HG02610 (cell line): ENCODE measurements at regions not wholly inside any gene's neighbourhood (a gene's known extent, or its start where the extent isn't known, plus 50 kb on each side); places are given as distances from the start of the nearest gene placed in this dataset.
"Not testable (repeated sequence)": the region's sequence is repeated elsewhere in the genome, so short reads cannot be mapped to it uniquely, and the experiment has no call there.

Experiments used
- ATAC-seq: cut with Tn5 transposase; IDR thresholded peaks from one replicate; pipeline ENCODE4 v1.9.1; 2021; ENCODE audit warnings: mild to moderate bottlenecking, moderate library complexity; ENCODE audit not compliant: unreplicated experiment

DNA sequence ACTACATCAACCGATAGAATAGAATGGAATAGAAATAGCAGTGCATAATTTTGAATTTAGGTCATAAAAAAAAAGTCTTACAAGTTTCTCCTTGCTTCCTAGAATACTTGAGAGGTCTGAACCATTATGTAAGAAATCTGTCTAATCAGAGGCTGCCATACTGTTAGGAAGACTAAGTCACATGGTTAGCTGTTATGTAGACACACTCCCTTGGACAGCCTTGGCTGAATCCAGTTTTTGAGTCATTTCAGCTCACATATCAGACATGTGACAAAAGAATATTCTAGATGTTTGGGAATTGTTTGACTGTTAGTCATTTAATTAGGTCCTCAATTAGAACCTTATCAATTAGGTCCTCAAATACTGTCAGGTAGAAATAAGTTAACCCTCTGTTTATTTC lies 1601.4 kb downstream of the GRIK2 start:
- ATAC-seq = no peak

DNA sequence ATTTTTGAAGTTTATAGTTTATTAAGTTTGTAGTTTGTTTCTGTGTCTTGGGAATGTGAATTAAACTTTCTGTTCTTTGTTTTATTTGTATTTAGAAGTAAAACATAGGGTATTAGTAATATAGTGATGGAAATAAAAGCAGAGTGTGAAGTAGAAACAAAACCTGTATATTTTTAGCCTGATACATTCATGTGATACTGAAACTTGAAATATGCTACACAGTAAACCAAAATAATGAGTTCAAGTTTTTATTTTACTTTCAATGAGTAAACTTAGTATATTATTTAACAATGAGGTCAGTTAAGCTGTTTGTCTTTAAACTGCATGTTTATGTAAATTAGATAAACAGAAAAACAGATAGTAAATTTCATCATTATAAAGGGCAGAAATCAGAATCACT lies 1592.6 kb downstream of the GRIK2 start:
- ATAC-seq = peak; percentile 93

DNA sequence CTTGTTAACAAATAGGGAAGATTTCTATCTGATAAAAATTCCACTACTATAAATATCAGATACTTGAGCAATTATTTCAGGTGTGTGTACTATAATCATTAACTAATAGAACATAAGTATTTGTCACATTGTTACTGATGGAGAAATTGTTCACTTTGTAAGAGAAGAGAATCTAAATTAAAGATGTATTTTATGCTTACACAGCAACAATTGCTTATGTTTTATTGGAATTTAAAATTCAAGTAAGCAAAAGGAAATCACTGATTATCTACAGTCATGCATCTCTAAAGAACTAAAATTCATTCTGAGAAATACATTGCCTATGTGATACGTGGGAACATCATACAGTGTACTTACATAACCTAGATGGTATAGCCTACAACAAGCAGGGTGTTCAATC lies 1590.8 kb downstream of the GRIK2 start:
- no peak for ATAC-seq

GRCh38 chr6:102981490-102982015 lies 1588.0 kb downstream of the GRIK2 start:
- ATAC-seq = no peak

DNA sequence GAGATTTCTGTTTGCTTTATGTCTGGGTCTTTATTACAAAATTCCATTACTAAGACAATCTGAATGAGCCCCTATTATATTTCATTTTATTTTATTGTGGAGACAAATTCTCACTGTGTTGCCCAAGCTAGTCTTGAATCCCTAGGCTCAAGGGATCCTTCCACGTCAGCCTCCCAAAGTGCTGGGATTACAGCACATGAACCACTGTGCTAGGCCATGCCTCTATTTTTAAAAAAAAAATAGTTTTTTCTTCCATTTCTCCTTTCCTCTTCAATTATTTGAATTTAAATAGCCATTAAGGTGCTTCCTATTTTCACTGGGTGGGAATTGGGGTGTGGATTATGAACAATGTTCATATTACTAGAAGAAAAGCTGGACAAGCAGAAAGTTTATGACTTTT lies 1587.4 kb downstream of the GRIK2 start:
- ATAC-seq = no peak

DNA sequence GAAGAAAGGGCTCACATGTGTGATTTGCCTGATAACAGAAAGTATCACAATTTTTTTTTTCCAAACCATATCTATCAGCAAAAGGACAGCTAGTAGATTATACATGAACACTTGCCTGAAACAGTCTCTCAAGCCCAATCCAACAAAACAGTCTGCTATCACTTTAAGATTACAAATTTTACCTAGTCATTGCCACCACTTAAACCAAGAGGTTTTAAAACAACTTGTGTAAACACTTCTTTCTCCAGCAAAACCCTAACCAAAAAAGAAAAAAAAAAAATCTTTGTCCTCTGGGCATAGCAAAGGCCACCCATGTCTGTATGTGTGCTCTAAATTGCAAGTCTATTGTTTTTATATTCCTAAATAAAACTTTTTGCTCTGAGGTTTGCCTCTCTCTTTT lies 1568.4 kb downstream of the GRIK2 start:
- ATAC-seq = no peak

- no peak for ATAC-seq
These were observed 1557.5 kb downstream of the GRIK2 start for GRCh38 chr6:102950967-102951366.

DNA sequence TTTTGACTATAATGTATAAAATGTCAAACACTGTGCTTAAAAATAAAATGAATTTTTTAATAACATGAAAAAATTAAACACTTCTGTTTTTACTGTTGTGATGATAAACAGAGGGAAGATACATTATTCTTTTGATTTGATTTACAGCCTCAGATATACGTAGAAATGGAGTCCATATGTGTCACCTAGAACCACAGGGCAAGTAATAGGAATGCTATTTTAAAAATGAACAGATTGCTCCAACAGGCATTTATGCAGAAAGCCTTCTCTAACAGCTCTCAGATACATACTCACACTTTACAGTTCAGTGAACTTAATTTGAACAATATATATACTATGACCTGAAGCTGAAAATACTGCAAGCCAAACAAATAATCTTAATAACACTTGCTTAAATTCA lies 1551.0 kb downstream of the GRIK2 start:
- ATAC-seq = no peak

- no peak for ATAC-seq
These were observed 1548.7 kb downstream of the GRIK2 start for GRCh38 chr6:102942206-102942605.

DNA sequence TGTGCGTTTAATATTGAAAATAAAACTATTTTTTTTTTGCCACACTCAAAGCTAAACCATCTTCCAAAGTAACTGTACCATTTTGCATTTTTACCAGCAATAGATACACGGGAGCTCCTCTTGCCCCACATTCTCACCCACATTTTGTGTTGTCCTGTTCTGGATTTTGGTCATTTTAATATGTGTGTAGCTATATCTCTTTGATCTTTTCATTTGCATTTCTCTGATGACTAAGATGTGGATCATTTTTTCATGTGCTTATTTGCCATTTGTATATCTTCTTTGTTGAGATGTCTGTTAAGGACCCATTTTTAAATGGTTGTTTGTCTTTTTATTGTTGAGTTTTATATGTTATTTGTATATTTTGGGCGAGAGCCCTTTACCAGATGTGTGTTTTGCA lies 1543.5 kb downstream of the GRIK2 start:
- ATAC-seq = peak; percentile 56

GRCh38 chr6:102928109-102928508 lies 1534.6 kb downstream of the GRIK2 start:
- ATAC-seq = no peak

GRCh38 chr6:102918161-102918560 lies 1524.7 kb downstream of the GRIK2 start:
- ATAC-seq = no peak

DNA sequence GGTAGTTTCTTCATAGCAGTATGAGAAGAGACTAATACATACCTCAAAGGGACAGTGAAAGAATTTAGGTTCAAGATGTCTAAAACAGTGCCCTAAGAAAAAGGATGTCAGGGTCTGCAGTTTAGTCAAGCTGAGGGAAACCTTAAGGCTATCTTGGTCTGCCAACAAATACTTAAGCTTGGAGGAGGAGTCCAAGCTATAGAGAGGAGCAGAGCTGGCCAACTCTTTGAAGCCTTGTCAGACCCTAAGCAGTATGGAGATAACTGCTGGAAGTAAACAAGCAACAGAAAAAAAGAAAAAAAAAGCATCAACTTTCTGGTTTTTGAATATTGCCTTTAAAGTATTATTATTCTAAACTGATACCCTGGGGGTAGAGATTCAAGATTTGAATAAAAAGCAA lies 1518.1 kb downstream of the GRIK2 start:
- ATAC-seq = no peak

GRCh38 chr6:102910701-102911139 lies 1517.2 kb downstream of the GRIK2 start:
- ATAC-seq = not testable (repeated sequence)

DNA sequence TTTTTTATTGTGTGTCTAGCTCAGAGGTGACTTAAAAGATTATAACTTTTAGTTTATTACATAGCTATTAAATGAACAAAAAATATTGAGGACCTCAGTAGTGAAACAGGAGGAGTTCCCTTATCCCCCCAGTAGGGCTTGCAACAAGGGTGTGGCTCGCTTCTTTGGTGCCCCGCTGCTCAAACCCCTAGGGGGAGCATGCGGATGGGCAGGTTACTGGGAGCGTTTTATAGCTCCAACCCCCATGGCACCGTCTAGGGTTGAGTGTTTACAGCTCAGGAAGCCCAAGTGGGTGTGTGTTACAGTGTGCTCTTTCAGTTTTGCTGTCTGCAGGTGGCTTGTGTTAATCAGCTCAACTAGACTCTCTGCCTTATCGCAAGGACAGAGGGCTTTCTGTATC lies 1513.7 kb downstream of the GRIK2 start:
- no peak for ATAC-seq

DNA sequence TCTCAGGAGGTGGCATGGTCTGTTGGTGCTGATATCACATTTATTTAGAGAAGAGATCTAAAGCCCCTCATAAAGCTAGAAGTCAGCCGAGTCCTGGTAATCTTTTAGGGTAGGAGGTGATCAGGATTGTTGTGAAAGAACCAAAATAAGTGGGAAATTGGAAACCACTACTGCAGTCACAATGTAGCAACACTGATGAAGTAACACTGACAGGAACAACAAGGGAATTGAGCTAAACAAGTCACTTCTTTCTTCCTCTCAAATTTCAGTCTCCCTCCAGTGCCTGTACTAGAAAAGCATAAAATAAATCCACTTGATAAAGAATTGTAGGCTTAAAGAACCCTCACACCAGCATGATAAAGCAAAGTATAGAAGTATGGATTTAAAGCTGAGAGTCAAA lies 1509.0 kb downstream of the GRIK2 start:
- no peak for ATAC-seq

DNA sequence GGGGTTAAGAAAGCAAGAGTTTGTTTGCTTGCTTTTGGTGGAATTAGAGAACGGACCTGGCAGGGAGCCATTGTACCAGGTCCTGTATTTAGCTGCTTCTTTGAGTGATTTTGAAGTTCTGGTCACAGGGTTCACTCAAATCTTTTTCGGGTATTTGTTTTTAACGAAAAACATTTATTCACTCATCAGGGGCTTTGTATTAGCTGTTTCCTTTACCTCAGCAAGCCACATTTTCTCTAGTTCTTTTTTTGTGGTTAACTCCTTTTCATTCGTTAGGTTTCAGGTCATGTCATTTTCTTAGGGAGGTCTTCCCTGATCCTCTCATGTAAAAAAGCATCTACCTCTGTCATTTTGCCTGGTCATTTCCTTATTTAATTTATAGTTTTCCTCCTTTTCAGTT lies 1502.2 kb downstream of the GRIK2 start:
- peak; percentile 75 for ATAC-seq

GRCh38 chr6:102885165-102885564 lies 1491.7 kb downstream of the GRIK2 start:
- no peak for ATAC-seq

GRCh38 chr6:102853249-102853955 lies 1459.9 kb downstream of the GRIK2 start:
- ATAC-seq = no peak

- no peak for ATAC-seq
These were observed 1455.3 kb downstream of the GRIK2 start for GRCh38 chr6:102848796-102849195.

- ATAC-seq = no peak
These were observed 1454.7 kb downstream of the GRIK2 start for GRCh38 chr6:102848210-102848609.

DNA sequence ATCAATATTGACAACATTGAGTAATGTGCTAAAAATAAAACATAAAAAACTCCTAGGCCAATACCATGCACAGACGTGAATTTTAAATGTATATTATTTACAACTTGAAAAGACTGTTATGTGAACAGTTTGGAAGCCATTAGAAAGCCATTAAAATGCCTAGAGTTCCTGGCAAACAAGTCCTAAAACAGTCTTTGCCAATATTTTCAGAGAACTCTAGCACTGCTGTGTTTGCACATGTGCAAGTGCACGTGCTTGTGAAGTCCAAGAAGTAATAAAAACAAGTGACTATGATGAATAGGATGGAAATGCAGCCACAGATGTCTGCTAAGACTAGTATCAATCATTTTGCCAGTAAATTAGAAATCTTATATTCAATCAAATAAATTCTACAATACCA lies 1447.6 kb downstream of the GRIK2 start:
- ATAC-seq = no peak

- no peak for ATAC-seq
These were observed 1438.5 kb downstream of the GRIK2 start for GRCh38 chr6:102832021-102832420.
